ENCODE measurements at regions not wholly inside any gene's neighbourhood (a gene's known extent, or its start where the extent isn't known, plus 50 kb on each side); places are given as distances from the start of the nearest gene placed in this dataset.
A peak's percentile ranks its signal among the peaks of the same experiment; 100 is the strongest.

- H3K27ac ChIP-seq, result no peak overlapping the region
- no peaks in the 10 kb centered on the region for H3K4me1 ChIP-seq
- intact Hi-C loops (cut with DNase I), result no loop called here
- no peaks in the 10 kb centered on the region for H3K9me3 ChIP-seq
- TF ChIP-seq POLR2A (IDR thresholded peaks at IDR 0.05), result no peak
- TF ChIP-seq POLR2AphosphoS5 (IDR thresholded peaks at IDR 0.05), result no peak
- no peak for TF ChIP-seq EP300 (IDR thresholded peaks at IDR 0.05)
- no peak for TF ChIP-seq CTCF (IDR thresholded peaks at IDR 0.05)
- WGBS, 2 donors, result 80 to 88% methylated on average over 3 of the region's 3 CpGs
- H3K36me3 ChIP-seq, result no peaks in the 10 kb centered on the region
- no peak for DNase-seq
- no peak overlapping the region for H3K4me3 ChIP-seq
- no peaks in the 10 kb centered on the region for H3K27me3 ChIP-seq
Measured at GRCh38 chr1:79326875-79327274, 320.3 kb upstream of the ADGRL4 start.

- no peaks in the 10 kb centered on the region for H3K36me3 ChIP-seq
- no peak overlapping the region for H3K4me3 ChIP-seq
- no peak for DNase-seq
- TF ChIP-seq EP300 (IDR thresholded peaks at IDR 0.05), result no peak
- no peak for TF ChIP-seq CTCF (IDR thresholded peaks at IDR 0.05)
- TF ChIP-seq POLR2A (IDR thresholded peaks at IDR 0.05), result no peak
- no peak for TF ChIP-seq POLR2AphosphoS5 (IDR thresholded peaks at IDR 0.05)
- H3K9me3 ChIP-seq, result no peaks in the 10 kb centered on the region
- no peaks in the 10 kb centered on the region for H3K27me3 ChIP-seq
- no peak overlapping the region for H3K27ac ChIP-seq
- H3K4me1 ChIP-seq, result no peaks in the 10 kb centered on the region
- intact Hi-C loops (cut with DNase I), result no loop called here
Measured at GRCh38 chr1:79325705-79326104, 319.2 kb upstream of the ADGRL4 start.

GRCh38 chr1:79325126-79325525, 318.6 kb upstream of the ADGRL4 start:
- H3K4me3 ChIP-seq, result no peak overlapping the region
- WGBS, 2 donors, result 83 to 86% methylated on average over 2 of the region's 2 CpGs
- no peaks in the 10 kb centered on the region for H3K9me3 ChIP-seq
- no peaks in the 10 kb centered on the region for H3K36me3 ChIP-seq
- no peak overlapping the region for H3K27ac ChIP-seq
- DNase-seq, result no peak
- no peaks in the 10 kb centered on the region for H3K27me3 ChIP-seq
- no peak for TF ChIP-seq POLR2A (IDR thresholded peaks at IDR 0.05)
- TF ChIP-seq POLR2AphosphoS5 (IDR thresholded peaks at IDR 0.05), result no peak
- TF ChIP-seq CTCF (IDR thresholded peaks at IDR 0.05), result no peak
- no peak for TF ChIP-seq EP300 (IDR thresholded peaks at IDR 0.05)
- intact Hi-C loops (cut with DNase I), result no loop called here
- no peaks in the 10 kb centered on the region for H3K4me1 ChIP-seq

- H3K36me3 ChIP-seq, result no peaks in the 10 kb centered on the region
- DNase-seq, result no peak
- H3K4me1 ChIP-seq, result no peaks in the 10 kb centered on the region
- TF ChIP-seq POLR2A (IDR thresholded peaks at IDR 0.05), result no peak
- no peak for TF ChIP-seq EP300 (IDR thresholded peaks at IDR 0.05)
- peak in 1 of 4 donors; percentile 36 for TF ChIP-seq POLR2AphosphoS5 (IDR thresholded peaks at IDR 0.05)
- intact Hi-C loops (cut with DNase I), result no loop called here
- H3K9me3 ChIP-seq, result no peaks in the 10 kb centered on the region
- H3K27me3 ChIP-seq, result no peaks in the 10 kb centered on the region
- H3K27ac ChIP-seq, result no peak overlapping the region
- 12 to 46% methylated on average over 1 of the region's 1 CpG for WGBS, 2 donors
- H3K4me3 ChIP-seq, result no peak overlapping the region
Measured at GRCh38 chr1:79323239-79324025, 316.9 kb upstream of the ADGRL4 start.

- Histone ChIP-seq H3K36me3 (no peaks in the 10 kb centered on the region), H3K4me3 (no peak overlapping the region), H3K4me1 (no peaks in the 10 kb centered on the region), H3K9me3 (no peaks in the 10 kb centered on the region), H3K27me3 (no peaks in the 10 kb centered on the region), H3K27ac (no peak overlapping the region)
- intact Hi-C loops (cut with DNase I), result no loop called here
- DNase-seq, result no peak
- 89 to 92% methylated on average over 5 of the region's 5 CpGs for WGBS, 2 donors
- no peak for TF ChIP-seq CTCF (IDR thresholded peaks at IDR 0.05)
- no peak for TF ChIP-seq POLR2AphosphoS5 (IDR thresholded peaks at IDR 0.05)
- TF ChIP-seq EP300 (IDR thresholded peaks at IDR 0.05), result no peak
- TF ChIP-seq POLR2A (IDR thresholded peaks at IDR 0.05), result no peak
Measured at GRCh38 chr1:79322511-79323027, 316.0 kb upstream of the ADGRL4 start.

Measured in sigmoid colon (tissue), 6 donors.